H9 (cell line): ENCODE measurements at regions not wholly inside any gene's neighbourhood (a gene's known extent, or its start where the extent isn't known, plus 50 kb on each side); places are given as distances from the start of the nearest gene placed in this dataset.

ENCODE experiments used
- DNase-seq: peaks from one replicate; pipeline ENCODE4 v3.0.0-alpha.2; 2017
- H2AFZ ChIP-seq: one replicate; pipeline ENCODE4 v1.6.1; 2013; ENCODE audit warnings: mild to moderate bottlenecking, low read length, control low read depth, moderate library complexity
- H2AK5ac ChIP-seq: 2 replicates; pipeline ENCODE4 v1.6.1; 2013; ENCODE audit warnings: low read length, control low read depth, mixed read lengths; ENCODE audit not compliant: insufficient read length
- H2BK120ac ChIP-seq: one replicate; pipeline ENCODE4 v1.6.1; 2013; ENCODE audit warnings: low read depth, mild to moderate bottlenecking, low read length, control low read depth, inconsistent platforms; ENCODE audit not compliant: poor library complexity, severe bottlenecking
- H2BK12ac ChIP-seq: 2 replicates; pipeline ENCODE4 v1.6.1; 2013; ENCODE audit warnings: low read length, control low read depth, mixed read lengths, low read depth; ENCODE audit not compliant: insufficient read length
- H2BK15ac ChIP-seq: 2 replicates; pipeline ENCODE4 v1.6.1; 2013; ENCODE audit warnings: low read depth, low read length, control low read depth
- H2BK20ac ChIP-seq: one replicate; pipeline ENCODE4 v1.6.1; 2013; ENCODE audit warnings: low read depth, mild to moderate bottlenecking, low read length, control low read depth, inconsistent platforms; ENCODE audit not compliant: poor library complexity, severe bottlenecking
- H2BK5ac ChIP-seq: 2 replicates; pipeline ENCODE4 v1.6.1; 2013; ENCODE audit warnings: low read length, control low read depth, mixed read lengths; ENCODE audit not compliant: insufficient read length
- H3K14ac ChIP-seq: 2 replicates; pipeline ENCODE4 v1.6.1; 2013; ENCODE audit warnings: low read length, control low read depth; ENCODE audit not compliant: insufficient read depth
- H3K18ac ChIP-seq: 2 replicates; pipeline ENCODE4 v1.6.1; 2013; ENCODE audit warnings: low read depth, mild to moderate bottlenecking, mixed read lengths, low read length, control low read depth; ENCODE audit not compliant: insufficient read length
- H3K23ac ChIP-seq: 2 replicates; pipeline ENCODE4 v1.6.1; 2013; ENCODE audit warnings: low read length, control low read depth, mixed read lengths, low read depth; ENCODE audit not compliant: insufficient read length
- H3K23me2 ChIP-seq: 2 replicates; pipeline ENCODE4 v1.6.1; 2013; ENCODE audit warnings: low read depth, mild to moderate bottlenecking, mixed read lengths, low read length, control low read depth; ENCODE audit not compliant: insufficient read length, poor library complexity, severe bottlenecking
- H3K27ac ChIP-seq: 2 replicates; pipeline ENCODE4 v1.5.1; 2013; ENCODE audit warnings: low read length, control low read depth, mixed read lengths, low read depth; ENCODE audit not compliant: insufficient read length
- H3K27me3 ChIP-seq: 2 replicates; pipeline ENCODE4 v1.6.1; 2013; ENCODE audit warnings: low read length, control low read depth, inconsistent platforms; ENCODE audit not compliant: insufficient read depth
- H3K4ac ChIP-seq: 2 replicates; pipeline ENCODE4 v1.6.1; 2013; ENCODE audit warnings: low read depth, mild to moderate bottlenecking, control low read depth, inconsistent platforms, low read length, moderate library complexity
- H3K4me1 ChIP-seq: 2 replicates; pipeline ENCODE4 v1.6.1; 2013; ENCODE audit warnings: low read length, control low read depth, inconsistent platforms; ENCODE audit not compliant: insufficient read depth
- H3K4me2 ChIP-seq: 2 replicates; pipeline ENCODE4 v1.6.1; 2013; ENCODE audit warnings: low read length, control low read depth, mixed read lengths; ENCODE audit not compliant: insufficient read length, insufficient read depth
- H3K56ac ChIP-seq: 2 replicates; pipeline ENCODE4 v1.6.1; 2013; ENCODE audit warnings: low read depth, mild to moderate bottlenecking, mixed read lengths, low read length, control low read depth; ENCODE audit not compliant: insufficient read length
- H3K79me1 ChIP-seq: 2 replicates; pipeline ENCODE4 v1.6.1; 2013; ENCODE audit warnings: low read depth, mild to moderate bottlenecking, moderate library complexity, low read length, control low read depth, inconsistent platforms; ENCODE audit not compliant: insufficient read depth, poor library complexity, severe bottlenecking
- H3K79me2 ChIP-seq: 2 replicates; pipeline ENCODE4 v1.6.1; 2013; ENCODE audit warnings: low read length, control low read depth, inconsistent platforms; ENCODE audit not compliant: insufficient read depth
- H3K9ac ChIP-seq: 2 replicates; pipeline ENCODE4 v1.6.1; 2013; ENCODE audit warnings: low read length, control low read depth, mixed read lengths; ENCODE audit not compliant: insufficient read length; ENCODE audit errors: extremely low read depth
- H3K9me3 ChIP-seq: one replicate; pipeline ENCODE4 v1.6.1; 2013; ENCODE audit warnings: low read depth, low read length, inconsistent platforms; ENCODE audit not compliant: control insufficient read depth
- H3T11ph ChIP-seq: one replicate; pipeline ENCODE4 v1.6.1; 2013; ENCODE audit warnings: mild to moderate bottlenecking, low read length, control low read depth, inconsistent platforms
- H4K20me1 ChIP-seq: one replicate; pipeline ENCODE4 v1.6.1; 2013; ENCODE audit not compliant: control insufficient read depth, insufficient read length, insufficient read depth
- H4K5ac ChIP-seq: 2 replicates; pipeline ENCODE4 v1.6.1; 2013; ENCODE audit warnings: low read depth, mild to moderate bottlenecking, mixed read lengths, low read length, control low read depth; ENCODE audit not compliant: insufficient read length
- H4K8ac ChIP-seq: replicated peaks from 2 replicates; pipeline ENCODE4 v1.6.1; 2013; ENCODE audit warnings: low read length, control low read depth, mixed read lengths, low read depth; ENCODE audit not compliant: insufficient read length
- H4K91ac ChIP-seq: 2 replicates; pipeline ENCODE4 v1.6.1; 2013; ENCODE audit warnings: low read depth, mild to moderate bottlenecking, moderate library complexity, mixed read lengths, low read length, control low read depth; ENCODE audit not compliant: insufficient read length
- H3K27ac Mint-ChIP-seq, 3 experiments: 2 replicates in 2 of 3; 3 replicates in 1 of 3; pipeline ENCODE4 v1.8.0; 2020 to 2021; ENCODE audit warnings: mixed read lengths in 3 of 3, mild to moderate bottlenecking in 1 of 3, moderate library complexity in 1 of 3
- H3K27me3 Mint-ChIP-seq: 2 replicates; pipeline ENCODE4 v1.8.0; 2021; ENCODE audit warnings: low read depth, mild to moderate bottlenecking, moderate library complexity, mixed read lengths
- H3K36me3 Mint-ChIP-seq, 3 experiments: 2 replicates in 2 of 3; 3 replicates in 1 of 3; pipeline ENCODE4 v1.8.0; 2020 to 2021; ENCODE audit warnings: low read depth in 3 of 3, mixed read lengths in 3 of 3; ENCODE audit not compliant: insufficient read depth in 1 of 3
- H3K4me1 Mint-ChIP-seq, 2 experiments: 2 replicates each; pipeline ENCODE4 v1.8.0; 2020; ENCODE audit warnings: mixed read lengths in 2 of 2
- H3K4me3 Mint-ChIP-seq, 2 experiments: 2 replicates in 1 of 2; 3 replicates in 1 of 2; pipeline ENCODE4 v1.8.0; 2020 to 2021; ENCODE audit warnings: mild to moderate bottlenecking in 2 of 2, mixed read lengths in 2 of 2, moderate library complexity in 1 of 2
- H3K9me3 Mint-ChIP-seq, 2 experiments: 2 replicates in 1 of 2; 3 replicates in 1 of 2; pipeline ENCODE4 v1.8.0; 2020; ENCODE audit warnings: mild to moderate bottlenecking in 2 of 2, mixed read lengths in 2 of 2, moderate library complexity in 1 of 2
- CTCF ChIP-seq: fragments of 200-600 bp; sonication (generic); conservative IDR thresholded peaks from 3 replicates; pipeline ENCODE4 v1.8.0; 2021; ENCODE audit warnings: antibody characterized with exemption, mild to moderate bottlenecking
- WGBS: extraction: QIAGEN DNeasy Blood & Tissue Kit; methylation state at CpG from one replicate; pipeline ENCODE4 v1.1.7; 2013; ENCODE audit warnings: missing lambda C conversion rate, low lambda C conversion rate, mixed read lengths; ENCODE audit not compliant: insufficient read length; ENCODE audit errors: extremely low coverage; 5-methylcytosine and 5-hydroxymethylcytosine counted together

GRCh38 chr2:15703365-15703869 lies 111.7 kb downstream of the DDX1 start:
- H3K79me1 ChIP-seq = no peaks in the 10 kb centered on the region
- H2BK120ac ChIP-seq = no peak overlapping the region
- Mint-ChIP-seq H3K4me1 (peaks cover 0 to under 1% of the 10 kb centered on the region in 2 experiments; a peak in 2 of 4 replicates), H3K4me3 (no peak overlapping the region), H3K9me3 (0 out of 5 replicates have a peak, but pooled peaks cover 0 to 2% of the 10 kb centered on the region in 2 experiments), H3K36me3 (no peaks in the 10 kb centered on the region), H3K27ac (no peak overlapping the region), H3K27me3 (no peaks in the 10 kb centered on the region; the same call in 1 of the 2 replicates)
- no peaks in the 10 kb centered on the region for H3K23me2 ChIP-seq
- H3K9me3 ChIP-seq = no peaks in the 10 kb centered on the region
- H3K23ac ChIP-seq = no peak overlapping the region
- H3K9ac ChIP-seq = no peak overlapping the region
- no peak overlapping the region for H2AK5ac ChIP-seq
- no peak overlapping the region for H3K4me2 ChIP-seq
- no peak overlapping the region for H2BK20ac ChIP-seq
- no peak overlapping the region for H4K8ac ChIP-seq
- no peaks in the 10 kb centered on the region for H4K20me1 ChIP-seq
- H3K27ac ChIP-seq = no peak overlapping the region
- H4K5ac ChIP-seq = no peak overlapping the region
- H2BK5ac ChIP-seq = no peak overlapping the region
- H2BK15ac ChIP-seq = no peak overlapping the region
- H3K4ac ChIP-seq = no peak overlapping the region
- H3K56ac ChIP-seq = no peak overlapping the region
- H2AFZ ChIP-seq = no peak overlapping the region
- WGBS = no CpG with 5 or more reads among the region's 1 CpG
- no peaks in the 10 kb centered on the region for H3K4me1 ChIP-seq
- H3K18ac ChIP-seq = no peak overlapping the region
- no peaks in the 10 kb centered on the region for H3K27me3 ChIP-seq
- no peaks in the 10 kb centered on the region for H3K79me2 ChIP-seq
- H4K91ac ChIP-seq = no peak overlapping the region
- H3K14ac ChIP-seq = no peak overlapping the region
- no peak overlapping the region for H3T11ph ChIP-seq
- no peak for TF ChIP-seq CTCF
- no peak overlapping the region for H2BK12ac ChIP-seq
- DNase-seq = no peak
